SK-N-SH treated with all-trans-retinoic acid at 6 μM for 48 hours (cell line): ENCODE measurements at regions not wholly inside any gene's neighbourhood (a gene's known extent, or its start where the extent isn't known, plus 50 kb on each side); places are given as distances from the start of the nearest gene placed in this dataset.
"Not testable (repeated sequence)": the region's sequence is repeated elsewhere in the genome, so short reads cannot be mapped to it uniquely, and the experiment has no call there.

Experiments
- ATAC-seq: fragments of 200-7000 bp; cut with Tn5 transposase; 3 replicates; pipeline ENCODE4 v1.9.1; 2020; ENCODE audit warnings: mild to moderate bottlenecking, moderate library complexity
- BACH2 ChIP-seq: fragments of 250-450 bp; sonication (Bioruptor Pico); IDR thresholded peaks from 2 replicates; pipeline ENCODE4 v1.9.0; 2021; ENCODE audit warnings: mild to moderate bottlenecking, borderline replicate concordance
- CSRNP3 ChIP-seq: fragments of 250-450 bp; sonication (Bioruptor Pico); IDR thresholded peaks from 2 replicates; pipeline ENCODE4 v1.5.1; 2021; ENCODE audit warnings: mild to moderate bottlenecking, moderate library complexity
- ESRRG ChIP-seq: fragments of 250-450 bp; sonication (Bioruptor Pico); IDR thresholded peaks from 2 replicates; pipeline ENCODE4 v1.6.1; 2021; ENCODE audit warnings: mild to moderate bottlenecking
- GLIS3 ChIP-seq: fragments of 250-450 bp; sonication (Bioruptor Pico); IDR thresholded peaks from 2 replicates; pipeline ENCODE4 v1.5.0; 2020; ENCODE audit warnings: mild to moderate bottlenecking, moderate library complexity
- ISL1 ChIP-seq: fragments of 250-450 bp; sonication (Bioruptor Pico); IDR thresholded peaks from 2 replicates; pipeline ENCODE4 v2.1.2; 2022; ENCODE audit warnings: mild to moderate bottlenecking, moderate library complexity
- OSR1 ChIP-seq: fragments of 250-450 bp; sonication (Bioruptor Pico); IDR thresholded peaks from 2 replicates; pipeline ENCODE4 v1.8.0; 2022; ENCODE audit warnings: moderate library complexity, mild to moderate bottlenecking, inconsistent platforms
- PATZ1 ChIP-seq: fragments of 250-450 bp; sonication (Bioruptor Pico); IDR thresholded peaks from 2 replicates; pipeline ENCODE4 v1.8.0; 2020; ENCODE audit warnings: mild to moderate bottlenecking, moderate library complexity, borderline replicate concordance
- RARB ChIP-seq: fragments of 250-450 bp; sonication (Bioruptor Pico); IDR thresholded peaks from 2 replicates; pipeline ENCODE4 v1.8.0; 2021; ENCODE audit warnings: mild to moderate bottlenecking, moderate library complexity
- SNAI2 ChIP-seq: fragments of 250-450 bp; sonication (Bioruptor Pico); IDR thresholded peaks from 2 replicates; pipeline ENCODE4 v1.5.0; 2020; ENCODE audit warnings: mild to moderate bottlenecking, moderate library complexity
- TCF4 ChIP-seq: fragments of 250-450 bp; sonication (Bioruptor Pico); IDR thresholded peaks from 2 replicates; pipeline ENCODE4 v1.8.0; 2021; ENCODE audit warnings: mild to moderate bottlenecking, moderate library complexity, borderline replicate concordance
- TOX ChIP-seq: fragments of 250-450 bp; sonication (Bioruptor Pico); IDR thresholded peaks from 2 replicates; pipeline ENCODE4 v1.8.0; 2021; ENCODE audit warnings: mild to moderate bottlenecking, moderate library complexity, borderline replicate concordance
- TSHZ2 ChIP-seq: fragments of 250-450 bp; sonication (Bioruptor Pico); IDR thresholded peaks from 2 replicates; pipeline ENCODE4 v1.5.0; 2020; ENCODE audit warnings: mild to moderate bottlenecking, moderate library complexity
- ZC3H10 ChIP-seq: fragments of 250-450 bp; sonication (Bioruptor Pico); IDR thresholded peaks from 2 replicates; pipeline ENCODE4 v1.5.1; 2021; ENCODE audit warnings: mild to moderate bottlenecking, moderate library complexity
- ZFP3 ChIP-seq: fragments of 250-450 bp; sonication (Bioruptor Pico); IDR thresholded peaks from 2 replicates; pipeline ENCODE4 v1.5.0; 2020; ENCODE audit warnings: mild to moderate bottlenecking, moderate library complexity
- ZFP30 ChIP-seq: fragments of 450-650 bp; formaldehyde crosslinking; IDR thresholded peaks from 2 replicates; pipeline ENCODE4 v1.5.0; 2022; ENCODE audit warnings: mild to moderate bottlenecking, moderate library complexity
- ZNF8 ChIP-seq: fragments of 450-650 bp; formaldehyde crosslinking; IDR thresholded peaks from 2 replicates; pipeline ENCODE4 v1.5.0; 2020; ENCODE audit warnings: mild to moderate bottlenecking, moderate library complexity

DNA sequence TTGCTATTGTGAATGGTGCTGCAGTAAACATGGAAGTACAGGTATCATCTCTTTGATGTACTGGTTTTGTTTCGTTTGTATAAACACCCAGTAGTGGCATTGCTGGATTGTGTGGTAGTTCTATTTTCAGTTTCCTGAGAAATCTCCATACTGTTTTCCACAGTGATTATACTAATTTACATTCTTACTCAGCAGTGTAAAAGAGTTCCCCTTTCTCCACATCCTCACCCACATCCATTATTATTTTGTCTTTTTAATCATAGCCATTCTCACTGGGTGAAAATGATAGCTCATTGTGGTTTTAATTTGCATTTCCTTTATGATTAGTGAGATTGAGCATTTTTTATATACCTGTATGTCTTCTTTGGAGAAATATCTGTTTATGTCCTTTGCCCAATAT lies 62.3 kb upstream of the PARP4 start:
- ATAC-seq: no peak
- TF ChIP-seq ISL1 (CRISPR knock-in tag) (no peak), RARB (CRISPR knock-in tag) (no peak), TCF4 (no peak), SNAI2 (CRISPR knock-in tag) (no peak), ESRRG (CRISPR knock-in tag) (no peak)
- TF ChIP-seq, all 23 proteins: peak for 0

DNA sequence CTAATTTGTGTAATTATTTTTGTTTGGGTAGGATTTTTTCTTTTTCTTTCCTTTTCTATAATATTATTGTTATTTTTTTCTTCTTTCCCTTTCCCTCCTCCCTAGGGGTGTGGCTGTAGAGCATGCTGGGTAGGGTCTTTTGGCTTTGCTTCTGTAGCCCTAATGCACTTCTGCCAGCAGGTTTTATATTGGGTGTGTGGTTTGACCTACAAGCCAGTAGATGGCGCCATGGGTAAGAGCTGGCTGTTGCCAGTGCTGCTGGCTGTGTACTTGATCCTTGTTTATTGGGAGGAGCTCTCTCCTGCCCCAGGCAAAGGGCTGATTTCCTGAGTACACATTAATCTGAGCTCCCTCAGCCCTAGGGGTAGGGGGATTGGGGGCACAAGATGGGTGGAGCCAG lies 67.7 kb upstream of the PARP4 start:
- ATAC-seq: not testable (repeated sequence)

- not testable (repeated sequence) for ATAC-seq
Measured at GRCh38 chr13:24581578-24581977, 69.0 kb upstream of the PARP4 start.

GRCh38 chr13:24591697-24592096 lies 79.1 kb upstream of the PARP4 start:
- ATAC-seq: not testable (repeated sequence)

- ATAC-seq: not testable (repeated sequence)
Measured at GRCh38 chr13:24597906-24598670, 82.1 kb upstream of the ATP12A start.

DNA sequence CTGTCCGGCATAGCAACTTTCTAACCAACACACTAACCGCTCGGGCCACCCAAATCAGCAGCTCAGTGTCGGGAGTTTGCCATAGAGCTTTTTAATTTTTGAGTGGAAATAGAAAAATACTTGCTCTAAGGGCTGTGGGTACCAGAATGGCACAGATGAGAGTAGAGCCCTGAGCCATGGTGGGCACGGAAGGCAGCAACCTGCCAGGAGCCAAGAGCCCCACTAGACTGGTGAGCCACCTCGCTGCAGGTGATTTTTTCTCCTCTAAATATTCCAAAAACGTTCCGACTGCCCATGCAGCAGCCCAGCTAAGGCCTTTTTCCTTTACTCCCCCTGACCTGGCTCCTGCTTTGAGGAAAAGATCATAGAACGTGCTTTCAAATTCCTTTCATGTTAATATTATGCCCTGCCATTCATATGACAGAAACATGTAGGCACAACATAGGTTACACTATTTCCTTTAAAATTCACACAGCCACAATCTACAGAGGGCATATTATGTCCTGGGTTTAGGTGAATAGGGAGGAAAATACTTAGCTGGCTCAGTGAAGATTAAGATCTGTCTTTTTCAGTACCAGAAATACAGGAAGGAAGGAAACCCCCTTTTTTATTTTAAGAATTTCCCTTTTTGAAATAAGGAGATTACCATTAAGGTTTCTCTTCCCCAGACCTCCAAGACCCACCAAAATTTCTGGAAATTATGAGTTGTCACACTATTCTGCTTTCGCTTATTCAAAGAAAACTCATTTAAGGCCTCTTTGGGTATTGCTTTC lies 81.0 kb upstream of the ATP12A start:
- not testable (repeated sequence) for ATAC-seq

DNA sequence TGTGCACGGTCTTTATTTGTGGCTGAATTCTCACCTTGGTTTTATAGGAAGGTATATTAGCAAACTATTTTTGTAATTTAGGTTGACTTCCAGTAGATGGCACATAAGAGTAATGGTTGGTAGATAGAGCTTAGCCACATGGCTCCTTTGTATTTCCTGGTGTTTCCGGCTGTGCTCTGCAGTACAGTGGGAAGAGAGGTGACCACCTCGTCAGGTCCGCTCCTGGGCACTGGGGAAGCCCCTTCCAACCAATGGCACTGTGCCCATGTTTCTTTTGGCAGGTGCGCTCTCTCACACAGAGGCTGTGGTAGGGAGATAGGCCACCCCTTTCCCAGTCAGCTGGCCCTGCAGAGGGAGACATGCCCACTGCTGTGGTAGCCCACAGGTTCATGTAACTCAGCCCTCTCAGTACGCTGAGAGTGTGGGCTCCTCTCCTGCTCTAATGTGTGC lies 74.3 kb upstream of the ATP12A start:
- no peak for ATAC-seq
- TF ChIP-seq OSR1 (CRISPR knock-in tag): no peak
- TF ChIP-seq ZC3H10 (CRISPR knock-in tag): no peak
- no peak for TF ChIP-seq TSHZ2 (CRISPR knock-in tag)
- TF ChIP-seq CSRNP3 (CRISPR knock-in tag): no peak
- TF ChIP-seq ISL1 (CRISPR knock-in tag): no peak
- no peak for TF ChIP-seq TCF4
- no peak for TF ChIP-seq PATZ1 (CRISPR knock-in tag)
- no peak for TF ChIP-seq ZNF8 (CRISPR knock-in tag)
- no peak for TF ChIP-seq SNAI2 (CRISPR knock-in tag)
- TF ChIP-seq, all 23 proteins: peak for 0

GRCh38 chr13:24606486-24607170 lies 73.6 kb upstream of the ATP12A start:
- no peak for TF ChIP-seq GLIS3
- TF ChIP-seq CSRNP3 (CRISPR knock-in tag): no peak
- no peak for TF ChIP-seq ZFP3
- no peak for TF ChIP-seq BACH2 (CRISPR knock-in tag)
- no peak for TF ChIP-seq SNAI2 (CRISPR knock-in tag)
- no peak for TF ChIP-seq PATZ1 (CRISPR knock-in tag)
- TF ChIP-seq ZFP30 (CRISPR knock-in tag): no peak
- TF ChIP-seq ZC3H10 (CRISPR knock-in tag): no peak
- no peak for TF ChIP-seq TOX
- ATAC-seq: no peak
